Stimulated activated CD4-positive, alpha-beta T cell treated with anti-CD3 and anti-CD28 coated beads, TNF-alpha, amount 100 ng/mL, for 48 hours (primary cell): ENCODE measurements at regions not wholly inside any gene's neighbourhood (a gene's known extent, or its start where the extent isn't known, plus 50 kb on each side); places are given as distances from the start of the nearest gene placed in this dataset.
"Not testable (repeated sequence)": the region's sequence is repeated elsewhere in the genome, so short reads cannot be mapped to it uniquely, and the experiment has no call there.

Source experiments
- DNase-seq, 3 donors: peaks; one replicate each; pipeline ENCODE4 v3.0.0-alpha.2; 2020; ENCODE audit warnings: low read depth in 3 of 3

- not testable (repeated sequence) for DNase-seq
These were observed 58.3 kb downstream of the ART5 start for GRCh38 chr11:3583476-3583875.

DNA sequence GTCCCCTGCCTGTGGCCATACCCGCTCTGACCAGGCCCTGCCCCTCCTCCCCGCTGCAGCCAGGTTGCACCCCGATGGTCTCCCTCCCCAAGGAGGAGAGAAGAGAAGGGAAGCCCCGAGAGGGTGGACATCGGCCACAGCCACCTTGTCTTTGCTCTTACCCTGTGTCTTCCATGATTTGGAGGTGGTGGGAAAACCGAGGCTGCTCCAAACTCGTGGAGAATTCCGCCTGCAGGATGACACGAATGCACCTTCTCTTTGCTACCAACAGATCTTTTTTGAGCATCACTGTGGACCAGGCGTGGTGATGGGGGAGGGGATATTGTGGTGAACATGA is 60.4 kb downstream of the ART5 start:
- not testable (repeated sequence) for DNase-seq

DNA sequence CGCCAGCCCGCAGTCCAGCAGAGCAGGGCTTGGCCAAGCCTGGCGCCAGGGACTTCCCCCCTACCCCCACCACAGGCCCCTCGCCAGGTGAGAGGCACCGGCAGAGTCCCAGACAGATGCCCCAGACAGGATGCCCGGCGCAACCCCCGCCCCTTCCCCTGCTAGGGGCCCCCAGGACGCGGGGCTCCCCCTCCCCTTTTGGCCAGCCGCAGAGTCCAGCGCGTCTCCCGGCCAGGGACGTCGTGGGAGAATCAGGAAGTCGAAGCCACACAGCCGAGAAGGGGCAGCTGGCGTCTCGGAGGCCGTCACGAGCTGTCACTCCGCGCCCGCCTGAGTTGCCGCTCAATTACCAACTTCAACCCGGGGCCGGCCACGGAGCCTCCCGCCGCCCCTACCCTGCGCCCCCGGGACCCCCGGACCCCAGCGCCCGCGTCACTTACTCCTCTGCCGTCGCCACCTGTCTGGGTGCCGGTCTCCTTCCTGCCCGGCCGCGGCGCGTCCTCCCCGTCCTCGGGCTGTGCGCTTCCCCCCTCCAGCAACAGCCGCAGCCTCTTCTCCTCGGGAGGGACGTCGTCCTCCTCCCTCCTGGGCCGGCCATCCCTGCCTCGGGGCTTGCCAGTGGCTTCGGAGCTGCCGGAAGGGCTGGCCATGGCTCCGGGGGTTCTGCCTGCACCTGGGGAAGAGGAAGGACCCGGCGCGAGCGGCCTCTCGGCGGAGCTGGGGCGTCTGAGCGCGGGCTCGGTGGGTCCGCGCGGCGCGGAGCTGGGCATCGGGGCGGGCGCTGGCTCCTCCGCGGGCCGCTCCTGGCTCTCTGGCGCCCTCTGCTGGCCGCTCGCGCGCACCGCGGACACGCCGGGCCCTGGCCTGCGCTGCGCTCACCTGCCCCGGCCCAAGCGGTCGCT is 61.1 kb downstream of the ART5 start:
- DNase-seq = peak; percentile 20 to 47 (median 26)

GRCh38 chr11:3579600-3580459 is 62.0 kb downstream of the ART5 start:
- not testable (repeated sequence) for DNase-seq

- DNase-seq = not testable (repeated sequence)
These were observed 65.7 kb downstream of the ART5 start for GRCh38 chr11:3576066-3576604.

DNA sequence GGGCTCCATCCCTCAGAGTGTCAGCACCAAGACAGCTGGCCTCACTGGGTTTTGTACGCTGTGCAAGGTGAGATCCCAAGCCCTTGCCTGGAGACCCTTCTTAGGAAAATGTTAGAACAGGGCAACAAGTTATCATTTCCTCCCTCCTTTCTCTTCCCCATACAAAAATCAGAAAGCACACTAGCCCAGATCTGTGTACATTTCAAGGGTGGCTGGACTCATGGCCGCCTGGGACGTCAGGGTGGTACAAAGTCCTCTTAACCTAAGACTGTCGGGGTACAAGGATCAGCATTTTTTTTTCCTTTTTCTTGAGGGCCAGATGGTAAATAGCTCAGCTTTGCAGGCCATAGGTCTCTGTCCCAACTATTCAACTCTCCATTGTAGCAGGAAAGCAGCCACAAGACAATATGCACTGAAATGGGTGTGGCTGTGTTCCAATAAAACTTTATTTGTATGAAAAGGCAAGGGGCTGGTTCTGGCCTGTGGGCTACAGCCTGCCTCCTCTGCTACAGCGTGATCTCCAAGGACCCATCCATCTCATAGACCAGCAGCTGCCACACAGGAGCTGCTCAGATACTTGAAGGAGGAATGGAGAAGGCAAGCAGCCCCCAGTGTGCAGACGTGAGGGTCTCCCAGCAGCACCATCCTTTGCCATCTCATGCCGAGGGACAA is 68.7 kb downstream of the ART5 start:
- DNase-seq = not testable (repeated sequence)

DNA sequence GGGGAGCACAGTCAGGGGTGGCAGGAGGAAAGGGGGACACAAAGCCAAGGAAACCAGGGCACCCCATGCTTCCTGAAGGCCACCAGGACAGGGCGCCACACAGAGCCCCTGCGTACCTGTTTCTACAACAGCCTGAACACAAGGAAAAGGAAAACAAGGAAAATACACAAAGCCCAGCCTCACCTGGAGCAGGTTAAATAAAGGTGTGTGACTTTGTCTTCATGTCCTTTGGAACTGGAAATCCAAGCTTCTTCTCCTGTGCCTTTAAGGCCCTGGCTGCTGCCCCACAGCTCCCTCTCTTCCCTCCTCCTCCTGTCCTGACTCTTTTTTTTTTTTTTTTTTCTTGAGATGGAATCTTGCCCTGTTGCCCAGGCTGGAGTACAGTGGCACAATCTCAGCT is 70.0 kb downstream of the ART5 start:
- DNase-seq = not testable (repeated sequence)

DNA sequence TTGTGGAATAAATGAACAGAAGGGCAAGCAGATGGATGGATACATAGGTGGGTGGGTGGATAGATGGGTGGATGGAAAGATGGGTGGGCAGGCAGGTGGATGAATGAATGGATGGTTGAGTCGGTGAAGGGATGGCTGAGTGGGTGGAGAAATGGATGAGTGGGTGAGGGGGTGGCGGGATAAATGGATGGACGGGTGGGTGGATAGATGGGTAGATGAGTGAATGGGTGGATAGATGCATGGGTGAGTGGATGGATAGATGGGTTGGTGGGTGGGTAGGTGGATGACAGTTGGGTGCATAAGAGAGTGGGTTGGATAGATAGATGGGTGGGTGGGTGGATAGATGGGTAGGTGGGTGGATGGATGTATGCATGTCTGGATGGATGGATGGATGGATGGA is 76.0 kb downstream of the ART5 start:
- not testable (repeated sequence) for DNase-seq

GRCh38 chr11:3564383-3564782 is 77.4 kb downstream of the ART5 start:
- not testable (repeated sequence) for DNase-seq

- peak in 1 of 3 donors; percentile 14 for DNase-seq
These were observed 87.2 kb downstream of the ART5 start for GRCh38 chr11:3554621-3555020.

GRCh38 chr11:3544990-3545389 is 96.8 kb downstream of the ART5 start:
- not testable (repeated sequence) for DNase-seq

DNA sequence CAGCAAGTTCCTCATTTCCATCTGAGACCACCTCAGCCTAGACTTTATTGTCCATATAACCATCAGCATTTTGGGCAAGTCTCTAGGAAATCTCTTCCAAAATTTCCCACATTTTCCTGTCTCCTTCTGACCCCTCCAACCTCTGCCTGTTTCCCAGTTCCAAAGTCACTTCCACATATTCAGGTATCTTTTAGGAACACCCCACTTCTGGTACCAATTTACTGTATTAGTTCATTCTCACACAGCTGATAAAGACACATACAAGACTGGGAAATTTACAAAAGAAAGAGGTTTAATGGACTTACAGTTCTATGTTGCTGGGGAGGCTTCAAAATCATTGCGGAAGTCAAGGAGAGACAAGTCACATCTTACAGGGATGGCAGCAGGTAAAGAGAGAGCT is 103.6 kb downstream of the ART5 start:
- not testable (repeated sequence) for DNase-seq

DNA sequence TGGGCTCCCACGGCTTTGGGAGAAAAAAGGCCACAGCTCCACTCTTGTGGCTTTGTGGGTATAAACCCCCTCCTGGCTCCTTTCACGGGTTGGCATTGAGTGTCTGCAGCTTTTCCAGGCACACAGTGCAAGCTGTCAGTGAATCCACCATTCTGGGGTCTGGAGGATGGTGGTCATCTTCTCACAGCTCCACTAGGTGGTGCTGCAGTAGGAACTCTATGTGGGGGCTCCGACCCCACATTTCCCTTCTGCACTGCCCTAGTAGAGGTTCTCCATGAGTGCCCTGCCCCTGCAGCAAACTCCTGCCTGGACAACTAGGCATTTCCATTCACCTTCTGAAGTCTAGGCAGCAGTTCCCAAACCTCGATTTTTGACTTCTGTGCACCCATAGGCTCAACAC is 104.5 kb downstream of the ART5 start:
- DNase-seq = not testable (repeated sequence)

DNA sequence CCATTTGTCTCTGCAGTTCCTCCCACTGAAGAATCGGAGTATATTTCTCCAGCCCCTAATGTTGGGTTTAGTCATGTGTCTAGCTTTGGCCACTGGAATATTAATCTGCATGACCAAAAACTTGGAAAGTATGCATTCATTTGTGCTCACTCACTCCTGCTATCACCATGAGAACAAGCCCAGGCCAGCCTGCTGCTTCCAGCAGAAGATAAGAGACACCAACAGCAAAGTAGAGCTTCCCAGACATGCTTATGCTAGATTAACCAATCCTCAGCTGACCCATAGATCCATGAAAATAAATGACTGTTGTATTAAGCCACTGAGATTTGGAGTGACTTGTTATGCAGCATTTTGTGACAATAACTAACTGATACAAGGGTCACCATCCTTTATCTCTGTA is 108.8 kb downstream of the ART5 start:
- not testable (repeated sequence) for DNase-seq

- not testable (repeated sequence) for DNase-seq
These were observed 110.5 kb downstream of the ART5 start for GRCh38 chr11:3531280-3531679.

- not testable (repeated sequence) for DNase-seq
These were observed 118.2 kb downstream of the ART5 start for GRCh38 chr11:3523567-3523966.

DNA sequence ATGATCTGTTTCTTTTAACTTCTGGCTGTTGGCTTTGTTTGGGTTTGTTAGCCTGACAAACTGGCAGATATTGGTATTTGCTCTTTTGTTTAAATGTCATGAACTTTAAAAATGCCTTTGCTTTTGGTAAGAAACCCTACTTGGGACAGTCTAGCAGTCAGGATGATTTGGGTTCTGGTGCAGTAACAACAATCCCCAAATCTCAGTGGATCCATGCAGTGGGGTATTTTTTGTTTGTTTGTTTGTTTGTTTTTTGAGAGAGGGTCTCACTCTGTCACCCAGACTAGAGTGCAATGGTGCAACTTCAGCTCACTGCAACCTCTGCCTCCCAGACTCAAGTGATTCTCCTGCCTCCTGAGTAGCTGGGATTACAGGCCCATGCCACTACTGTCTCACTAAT is 120.9 kb downstream of the ART5 start:
- not testable (repeated sequence) for DNase-seq

DNA sequence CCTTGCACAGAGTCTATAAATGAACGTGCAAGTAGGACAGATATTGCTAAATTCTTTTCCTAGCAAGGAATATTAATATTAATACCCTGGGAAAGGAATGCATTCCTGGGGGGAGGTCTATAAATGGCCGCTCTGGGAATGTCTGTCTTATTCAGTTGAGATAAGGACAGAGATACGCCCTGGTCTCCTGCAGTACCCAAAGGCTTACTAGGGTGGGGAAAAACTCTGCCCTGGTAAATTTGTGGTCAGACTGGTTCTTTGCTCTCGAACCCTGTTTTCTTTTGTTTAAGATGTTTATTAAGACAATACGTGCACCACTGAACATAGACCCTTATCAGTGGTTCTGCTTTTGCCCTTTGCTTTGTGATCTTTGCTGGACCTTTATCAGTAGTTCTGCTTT is 122.0 kb downstream of the ART5 start:
- not testable (repeated sequence) for DNase-seq

DNA sequence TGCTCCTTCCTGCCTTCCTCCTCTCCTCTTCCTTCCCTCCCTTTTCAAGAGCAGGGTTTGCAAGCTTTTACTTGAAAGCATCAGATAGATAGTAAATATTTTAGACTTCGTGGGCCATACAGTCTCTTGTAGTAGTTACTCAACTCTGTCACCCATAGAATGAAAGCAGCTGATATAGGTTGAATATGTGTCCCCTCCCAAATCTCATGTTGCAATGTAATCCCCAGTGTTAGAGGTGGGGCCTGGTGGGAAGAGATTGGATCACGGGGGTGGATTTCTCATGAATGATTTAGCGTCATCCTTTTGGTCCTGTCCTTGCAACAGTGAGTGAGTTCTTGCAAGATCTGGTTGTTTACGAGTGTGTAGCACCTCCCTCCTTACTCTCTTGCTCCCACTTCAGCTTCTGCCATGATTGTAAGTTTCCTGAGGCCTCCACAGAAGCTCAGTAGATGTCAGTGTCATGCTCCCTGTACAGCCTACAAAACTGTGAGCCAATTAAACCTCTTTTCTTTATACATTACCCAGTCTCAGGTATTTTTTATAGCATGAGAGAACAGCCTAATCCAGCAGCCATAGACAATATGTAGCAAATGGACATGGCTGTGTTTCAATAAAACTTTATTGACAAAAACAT is 124.7 kb downstream of the ART5 start:
- DNase-seq = not testable (repeated sequence)

DNA sequence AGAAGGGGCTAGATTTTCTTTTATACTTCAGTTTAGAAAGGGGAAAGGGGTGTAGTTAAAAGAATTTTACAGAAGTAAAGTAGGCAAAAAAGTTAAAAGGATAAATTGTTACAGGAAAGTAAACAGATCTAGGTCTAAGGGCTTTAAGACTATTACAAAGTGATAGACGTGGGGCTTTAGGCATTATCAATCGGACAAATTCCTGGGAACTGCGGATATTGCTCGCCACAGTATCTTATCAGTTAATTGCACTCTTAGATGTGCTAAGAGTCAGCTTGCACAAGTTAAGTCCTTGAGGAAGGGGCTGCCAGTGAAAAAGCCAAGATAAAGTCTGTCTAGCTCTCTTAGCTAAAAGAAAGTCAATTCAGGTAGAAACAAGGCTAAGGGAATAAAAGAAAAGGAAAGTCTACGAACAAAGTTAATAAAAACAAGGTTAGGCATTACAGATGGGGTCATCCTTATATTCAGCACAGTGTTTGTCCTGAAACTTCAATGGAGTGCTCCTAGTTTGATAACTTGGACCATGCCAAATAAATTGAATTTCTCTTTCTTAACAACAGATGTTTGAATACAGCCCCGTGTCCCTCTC is 125.4 kb downstream of the ART5 start:
- not testable (repeated sequence) for DNase-seq
